Stimulated activated CD4-positive, alpha-beta T cell treated with anti-CD3 and anti-CD28 coated beads, Interleukin-2, amount 100 ng/mL, for 24 hours (primary cell): ENCODE measurements at regions not wholly inside any gene's neighbourhood (a gene's known extent, or its start where the extent isn't known, plus 50 kb on each side); places are given as distances from the start of the nearest gene placed in this dataset.
A peak's percentile ranks its signal among the peaks of the same experiment; 100 is the strongest.

Source experiments
- DNase-seq, 2 donors: peaks; one replicate each; pipeline ENCODE4 v3.0.0-alpha.2; 2020

- DNase-seq = no peak
Measured at GRCh38 chr7:34277016-34277802, 371.9 kb downstream of the BMPER start.

- no peak for DNase-seq
Measured at GRCh38 chr7:34277803-34278199, 372.5 kb downstream of the BMPER start.

GRCh38 chr7:34281260-34281659 is 375.9 kb downstream of the BMPER start:
- no peak for DNase-seq

- DNase-seq = no peak
Measured at GRCh38 chr7:34282271-34282670, 375.7 kb upstream of the NPSR1 start.

- DNase-seq = no peak
Measured at GRCh38 chr7:34296663-34297062, 361.4 kb upstream of the NPSR1 start.

- no peak for DNase-seq
Measured at GRCh38 chr7:34298492-34299013, 359.5 kb upstream of the NPSR1 start.

GRCh38 chr7:34299066-34299465 is 359.0 kb upstream of the NPSR1 start:
- DNase-seq = no peak

GRCh38 chr7:34307540-34307939 is 350.5 kb upstream of the NPSR1 start:
- no peak for DNase-seq

GRCh38 chr7:34308595-34308994 is 349.4 kb upstream of the NPSR1 start:
- no peak for DNase-seq

- no peak for DNase-seq
Measured at GRCh38 chr7:34309116-34309515, 348.9 kb upstream of the NPSR1 start.

- no peak for DNase-seq
Measured at GRCh38 chr7:34309584-34309983, 348.4 kb upstream of the NPSR1 start.

- no peak for DNase-seq
Measured at GRCh38 chr7:34311591-34311990, 346.4 kb upstream of the NPSR1 start.

GRCh38 chr7:34312624-34313023 is 345.4 kb upstream of the NPSR1 start:
- DNase-seq = no peak

GRCh38 chr7:34313289-34313688 is 344.7 kb upstream of the NPSR1 start:
- no peak for DNase-seq

- no peak for DNase-seq
Measured at GRCh38 chr7:34315032-34315431, 343.0 kb upstream of the NPSR1 start.

GRCh38 chr7:34317039-34317438 is 341.0 kb upstream of the NPSR1 start:
- no peak for DNase-seq

- no peak for DNase-seq
Measured at GRCh38 chr7:34320412-34320811, 337.6 kb upstream of the NPSR1 start.

GRCh38 chr7:34320926-34321661 is 336.9 kb upstream of the NPSR1 start:
- peak; percentile 39 to 55 for DNase-seq

GRCh38 chr7:34322841-34323240 is 335.2 kb upstream of the NPSR1 start:
- no peak for DNase-seq

- DNase-seq = no peak
Measured at GRCh38 chr7:34327681-34328080, 330.3 kb upstream of the NPSR1 start.

- DNase-seq = no peak
Measured at GRCh38 chr7:34330308-34330707, 327.7 kb upstream of the NPSR1 start.

GRCh38 chr7:34331102-34331501 is 326.9 kb upstream of the NPSR1 start:
- no peak for DNase-seq

- no peak for DNase-seq
Measured at GRCh38 chr7:34332006-34332405, 326.0 kb upstream of the NPSR1 start.

GRCh38 chr7:34333184-34333583 is 324.8 kb upstream of the NPSR1 start:
- no peak for DNase-seq
